HPDE6-E6E7 (cell line): ENCODE measurements at regions not wholly inside any gene's neighbourhood (a gene's known extent, or its start where the extent isn't known, plus 50 kb on each side); places are given as distances from the start of the nearest gene placed in this dataset.

Experiments used
- DNase-seq: peaks from one replicate; pipeline ENCODE4 v3.0.0; 2011; ENCODE audit warnings: missing footprints; ENCODE audit errors: extremely low spot score

DNA sequence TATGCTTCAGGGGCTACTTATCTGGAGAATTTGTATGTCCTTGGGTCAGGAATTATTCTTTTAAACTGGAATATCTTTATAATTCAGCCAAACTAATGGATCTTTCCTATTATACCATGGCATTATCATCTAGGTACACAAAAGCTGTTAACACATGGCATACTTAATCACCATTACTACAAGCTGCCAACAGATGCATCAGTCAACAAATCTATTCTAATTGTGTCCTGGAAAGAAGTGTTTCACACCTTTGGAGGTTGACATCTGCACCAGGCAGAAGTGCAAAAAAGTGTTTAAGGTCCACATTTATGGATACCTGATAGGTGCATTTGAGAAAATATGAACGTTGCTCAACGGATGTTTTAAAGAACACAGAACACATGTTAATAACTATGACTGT lies 470.2 kb upstream of the ADGRL2 start:
- DNase-seq, result no peak

DNA sequence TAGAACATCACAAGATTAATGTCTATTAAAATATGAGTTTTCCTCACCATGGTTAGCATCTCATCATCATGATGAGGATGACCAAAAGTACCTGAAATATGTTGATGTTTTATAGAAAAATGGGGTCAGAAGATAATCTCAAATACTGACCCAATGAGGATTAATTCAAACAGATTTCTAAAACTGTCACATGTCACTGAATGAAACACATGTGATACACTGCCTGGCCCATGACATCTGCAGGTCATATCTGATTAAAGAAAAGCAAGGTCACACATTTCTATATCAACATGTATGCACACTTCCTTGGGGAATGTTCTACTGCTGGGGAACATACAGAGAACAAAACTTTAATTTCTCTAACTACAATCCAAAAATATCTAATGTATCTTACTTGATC lies 470.6 kb upstream of the ADGRL2 start:
- DNase-seq, result no peak

DNA sequence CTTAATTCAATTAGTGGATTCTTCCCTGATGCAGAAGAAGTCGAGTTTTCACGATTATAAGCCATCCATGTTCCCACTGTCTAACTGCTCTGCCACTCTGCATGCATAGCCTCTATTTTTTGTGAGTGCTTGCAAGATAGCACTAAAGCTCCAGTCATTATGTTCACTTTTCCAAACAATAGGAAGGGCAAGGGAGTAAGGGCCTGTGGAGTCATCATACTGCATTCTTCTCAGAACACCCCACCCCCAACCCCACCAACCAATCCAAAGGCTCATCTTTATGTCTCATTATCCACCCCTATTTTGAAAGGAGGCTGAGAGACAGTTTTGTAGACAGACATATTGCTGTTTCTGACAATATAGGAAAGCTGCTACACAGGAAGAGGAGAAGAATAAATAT lies 471.7 kb upstream of the ADGRL2 start:
- no peak for DNase-seq

DNA sequence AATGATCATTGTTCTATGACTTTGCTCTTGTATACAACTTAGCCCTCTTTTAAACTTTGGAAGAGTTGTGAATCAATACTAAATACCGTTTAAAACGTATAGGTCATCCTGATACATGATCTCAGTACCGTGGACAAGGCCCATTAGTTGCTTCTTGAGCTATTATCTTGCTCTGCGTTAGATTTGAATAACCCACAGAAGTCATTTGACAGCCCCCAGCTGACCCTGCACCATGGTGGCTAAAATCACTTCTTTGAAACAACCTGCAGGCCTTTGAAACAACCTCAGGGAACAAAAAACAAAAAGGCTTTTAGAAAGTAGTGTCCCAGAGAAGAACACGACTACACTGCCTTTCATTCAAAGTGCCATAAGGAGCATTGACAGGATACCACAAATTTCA lies 473.0 kb upstream of the ADGRL2 start:
- DNase-seq, result no peak

DNA sequence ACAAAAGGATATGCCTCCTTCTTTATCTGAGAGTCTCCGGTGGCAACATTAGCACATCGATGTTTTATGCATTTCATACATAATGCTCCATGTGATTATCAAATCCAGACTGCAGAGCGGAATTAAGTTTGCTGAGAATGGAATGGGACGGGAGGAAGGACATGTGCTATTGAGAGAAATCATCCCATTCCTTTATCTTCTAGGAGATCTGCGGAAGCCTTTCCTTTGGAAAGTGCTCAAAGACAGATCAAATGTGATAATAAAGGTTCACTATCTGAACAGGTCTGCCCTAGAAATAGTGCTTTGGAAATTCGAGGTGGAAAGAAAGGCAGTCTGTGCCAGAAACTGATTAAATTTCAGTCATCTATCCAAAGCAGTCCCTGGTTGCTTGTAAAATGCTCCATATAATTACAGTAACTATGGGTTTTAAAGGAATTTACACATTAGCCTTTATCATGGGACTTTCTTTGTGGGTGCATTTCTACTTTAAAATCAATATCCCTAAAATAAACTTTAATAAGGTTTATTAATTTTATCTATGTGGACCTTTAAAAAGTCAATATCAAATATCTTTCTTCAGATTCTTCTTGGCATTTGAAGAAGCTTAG lies 473.5 kb upstream of the ADGRL2 start:
- DNase-seq, result no peak

DNA sequence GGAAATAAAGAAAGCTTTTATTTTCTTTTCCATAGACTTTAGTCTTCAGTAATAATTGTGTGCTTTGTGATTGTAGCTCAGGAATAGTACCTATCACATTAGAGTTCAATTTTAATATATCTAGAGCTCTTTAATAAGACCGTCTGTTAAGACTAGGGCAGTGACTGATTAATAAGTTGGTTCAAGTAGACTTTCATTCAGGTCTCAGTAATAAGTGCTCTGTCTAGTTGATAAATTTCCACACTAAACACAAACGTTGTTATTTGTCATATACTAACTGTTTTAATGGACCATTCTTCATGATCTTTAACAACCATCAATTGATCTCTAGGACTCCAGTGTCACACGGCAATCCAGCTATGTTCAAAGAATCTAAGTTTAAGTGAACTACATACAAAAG lies 474.5 kb upstream of the ADGRL2 start:
- DNase-seq, result no peak

DNA sequence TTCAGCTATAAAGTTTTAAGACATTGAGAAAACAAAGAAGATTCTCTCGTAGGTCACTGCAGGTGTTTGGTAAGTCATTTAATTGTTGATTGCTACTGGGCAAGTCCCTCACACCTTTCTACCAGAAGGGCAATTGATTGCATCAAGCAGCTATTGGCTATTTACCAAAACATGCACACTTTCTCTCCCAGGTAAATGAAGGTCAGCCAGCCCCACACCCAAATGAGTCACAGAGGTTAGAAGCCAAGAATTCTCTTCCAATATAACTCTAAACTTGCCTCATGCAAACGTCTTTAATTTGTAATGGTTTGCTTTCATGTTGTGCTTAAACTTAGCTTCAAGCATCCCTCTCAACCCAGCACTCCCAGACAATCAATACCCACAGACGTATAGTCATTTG lies 475.3 kb upstream of the ADGRL2 start:
- DNase-seq, result no peak

DNA sequence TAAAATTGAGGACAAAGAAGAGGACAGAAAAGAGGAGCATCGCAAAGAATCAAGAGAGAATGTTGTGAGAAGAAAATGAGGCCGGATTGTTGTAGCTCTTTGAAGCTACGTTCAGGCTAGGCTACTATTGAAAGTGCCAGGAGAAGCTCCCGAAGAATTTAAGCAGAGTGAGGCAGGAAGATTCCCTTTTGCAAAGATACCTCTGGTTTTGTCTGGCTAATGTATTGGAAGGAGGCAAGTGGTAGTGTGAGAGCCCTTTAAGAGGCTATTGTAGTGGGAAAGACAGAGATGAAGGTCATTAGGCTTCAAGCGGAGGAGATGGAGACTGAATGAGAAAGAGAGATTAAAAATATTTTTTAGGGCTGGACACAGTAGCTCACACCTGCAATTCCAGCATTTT lies 476.9 kb upstream of the ADGRL2 start:
- DNase-seq, result no peak

DNA sequence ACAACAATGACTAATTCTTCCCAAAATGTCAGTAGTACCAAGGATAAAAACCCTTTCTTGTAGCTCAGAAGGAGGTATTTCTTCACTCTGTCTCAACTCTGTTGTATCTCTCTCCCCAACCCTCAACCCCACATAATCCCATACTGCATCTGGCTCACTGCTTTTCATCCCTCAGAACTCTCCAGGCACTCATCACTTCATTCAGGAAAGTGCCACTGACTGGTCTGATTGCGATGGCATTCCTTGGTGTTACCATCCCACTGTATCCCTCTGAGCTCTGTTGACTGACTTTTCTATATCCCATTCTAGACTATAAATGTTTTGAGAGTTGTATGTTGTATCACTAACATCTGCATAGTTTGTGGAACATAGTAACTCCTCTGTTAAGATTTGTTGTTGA lies 483.5 kb upstream of the ADGRL2 start:
- no peak for DNase-seq

DNA sequence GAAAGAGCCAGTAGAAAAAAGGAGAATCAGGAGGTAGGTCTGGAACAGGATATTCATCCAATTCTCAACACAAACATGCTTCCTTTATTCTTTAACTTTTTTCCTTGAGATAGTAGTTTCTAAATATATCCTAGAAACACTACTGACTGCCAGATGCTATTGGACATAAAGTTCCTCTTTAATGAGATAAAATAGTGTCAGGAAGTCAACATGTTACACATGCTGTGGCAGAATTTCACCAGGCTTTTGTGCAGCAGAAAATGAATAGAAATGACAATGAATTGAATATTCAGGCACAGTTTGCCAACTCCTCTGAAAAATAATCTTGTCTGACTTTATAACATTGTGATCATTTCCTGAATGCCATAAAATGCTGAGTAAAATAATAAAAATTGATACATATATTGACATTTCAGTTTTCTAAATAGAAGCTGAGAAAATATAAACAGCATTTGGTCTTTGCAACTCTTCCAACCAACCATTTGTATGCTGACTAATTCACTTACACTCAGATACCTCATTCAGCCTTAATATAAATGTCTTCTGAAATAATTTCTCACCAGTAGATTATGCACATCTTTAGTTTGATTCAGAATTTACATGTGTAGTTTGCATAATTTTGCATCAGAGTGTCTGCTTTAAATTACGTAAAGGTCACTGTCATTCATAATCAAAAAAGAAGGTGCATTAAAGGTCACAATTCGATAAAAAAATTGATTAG lies 486.1 kb upstream of the ADGRL2 start:
- no peak for DNase-seq

DNA sequence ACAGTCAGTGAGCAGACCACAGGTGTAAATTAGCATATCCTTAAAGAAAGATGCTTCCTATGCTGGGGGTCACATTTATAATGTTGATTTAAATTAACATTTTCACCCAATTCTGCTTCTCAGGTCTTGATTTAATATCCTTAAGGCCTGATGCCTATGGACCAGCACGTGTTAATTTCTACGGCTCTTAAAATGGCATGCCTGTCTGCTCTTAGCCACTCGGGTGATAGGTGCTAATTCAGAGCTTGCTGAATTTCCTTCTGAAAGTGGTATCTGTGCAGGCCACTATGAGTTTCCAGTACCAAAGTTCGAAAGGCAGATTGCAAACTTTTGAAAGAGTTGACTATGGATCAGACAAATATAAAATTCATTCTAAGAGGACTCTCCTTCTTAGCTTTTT lies 487.4 kb upstream of the ADGRL2 start:
- DNase-seq, result no peak

DNA sequence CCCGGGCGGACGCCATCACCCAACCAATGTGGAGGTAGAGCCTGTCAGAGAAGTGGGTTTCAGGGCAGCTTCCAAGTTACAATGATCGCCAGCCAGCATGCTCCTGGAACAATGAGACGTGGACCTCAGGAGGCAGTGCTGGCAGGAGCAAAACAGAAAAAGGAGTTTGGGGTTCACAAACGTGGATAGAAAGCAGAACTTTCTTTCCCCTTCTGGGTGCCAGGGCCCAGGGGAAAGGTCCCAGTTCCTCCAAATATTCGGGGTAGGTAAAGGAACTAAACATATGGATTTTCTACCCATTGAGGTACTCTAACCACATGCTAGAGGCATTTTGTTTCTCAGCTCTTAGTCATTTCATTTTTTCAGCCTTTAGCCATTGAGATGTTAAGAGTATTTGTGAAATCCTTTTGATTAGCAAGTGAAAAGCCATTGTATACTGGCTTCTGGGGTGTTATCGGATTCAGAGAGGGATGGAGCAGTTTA lies 488.4 kb upstream of the ADGRL2 start:
- DNase-seq, result no peak

DNA sequence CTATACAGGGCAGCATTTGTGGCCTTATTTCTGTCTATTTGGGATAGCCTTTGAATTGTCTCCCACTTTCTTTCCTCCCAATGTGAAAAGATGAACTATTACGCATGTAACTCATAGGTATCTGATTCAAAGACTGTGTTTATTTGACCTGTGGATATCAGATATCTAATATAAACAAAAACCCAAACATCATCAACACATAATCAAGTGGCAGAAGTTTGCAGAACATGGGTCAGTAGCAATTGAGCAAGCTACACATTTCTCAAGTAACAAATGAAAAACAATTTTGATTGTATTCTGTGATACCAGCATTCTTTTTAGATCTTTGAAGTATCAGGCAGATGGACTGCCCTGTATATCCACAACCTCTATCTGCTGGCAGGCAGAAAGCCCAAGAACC lies 490.5 kb upstream of the ADGRL2 start:
- DNase-seq, result no peak

DNA sequence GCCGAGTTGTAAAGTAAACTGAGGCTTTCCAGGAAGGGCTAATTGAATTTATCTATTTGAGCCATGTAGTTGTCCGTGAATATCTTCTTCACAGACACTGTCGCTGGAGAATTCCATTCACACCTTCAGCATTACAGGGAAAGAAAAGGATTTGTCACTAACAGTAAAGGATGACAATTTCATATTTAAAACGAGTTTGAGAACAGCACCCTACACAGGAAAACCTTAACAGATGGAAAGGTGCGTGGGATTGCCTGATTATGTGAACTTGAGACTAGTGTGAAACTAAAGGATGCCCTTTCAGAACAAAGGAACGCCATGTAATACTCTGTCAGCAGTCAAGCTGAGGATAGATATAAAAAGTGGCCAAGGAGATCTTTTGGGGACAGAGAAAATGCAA lies 492.5 kb upstream of the ADGRL2 start:
- no peak for DNase-seq

DNA sequence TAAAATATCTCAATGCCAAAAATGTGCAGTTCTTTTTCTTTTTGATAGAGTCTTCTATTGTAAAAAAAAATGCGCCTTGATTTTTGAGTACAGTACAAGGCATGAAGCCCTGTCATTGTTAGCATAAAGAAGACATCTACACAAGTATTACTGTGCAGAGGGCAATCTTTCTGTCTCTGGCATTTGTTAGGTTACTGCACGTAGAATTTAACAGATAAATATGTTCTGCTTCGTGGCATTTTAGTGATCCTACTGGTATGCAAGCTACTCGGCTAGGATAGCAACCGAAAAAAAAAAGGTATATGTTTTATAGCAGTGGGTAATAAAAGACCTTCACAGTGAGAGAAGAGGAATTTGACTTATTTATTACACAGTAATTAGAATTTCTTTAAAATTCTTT lies 492.9 kb upstream of the ADGRL2 start:
- DNase-seq, result no peak

DNA sequence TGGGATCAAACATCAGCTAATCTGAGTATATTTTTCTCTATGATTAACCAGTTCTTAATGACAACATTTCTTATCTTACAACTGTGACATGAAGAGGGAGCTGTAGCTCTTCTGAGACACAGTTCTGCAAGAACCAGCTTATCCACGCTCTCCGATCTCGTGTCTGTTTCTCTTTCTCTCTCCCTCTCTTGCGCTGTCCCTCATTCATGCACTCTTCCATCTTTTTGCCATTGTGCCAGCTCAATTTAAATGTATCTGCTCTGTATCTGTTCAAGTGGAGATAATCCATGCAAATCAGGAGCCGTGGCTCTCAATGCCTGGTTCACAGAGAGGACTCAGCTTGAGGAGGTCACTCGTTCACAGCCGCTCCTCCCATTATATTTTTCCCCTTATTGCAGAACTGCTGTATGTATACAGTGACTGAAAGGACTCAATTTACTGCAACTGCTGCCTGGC lies 494.7 kb upstream of the ADGRL2 start:
- peak; percentile 13 for DNase-seq

DNA sequence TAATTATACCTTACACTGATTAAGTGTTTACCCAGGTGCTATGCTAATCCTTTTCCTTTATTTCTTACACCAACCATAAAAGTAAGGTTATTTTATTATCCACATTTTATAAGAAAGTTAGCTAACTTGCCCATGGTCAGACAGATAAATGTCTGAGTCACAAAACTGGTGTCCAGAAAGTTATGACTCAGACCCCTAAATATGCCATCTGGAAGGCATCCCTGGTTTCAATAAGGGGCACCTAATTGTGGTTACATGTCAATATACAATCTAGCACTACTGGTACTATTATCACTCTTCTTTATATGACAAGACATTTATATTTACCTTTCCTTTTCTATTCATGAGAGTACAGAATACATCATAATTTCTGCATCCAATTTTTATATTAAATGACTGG lies 496.5 kb upstream of the ADGRL2 start:
- peak; percentile 37 for DNase-seq

DNA sequence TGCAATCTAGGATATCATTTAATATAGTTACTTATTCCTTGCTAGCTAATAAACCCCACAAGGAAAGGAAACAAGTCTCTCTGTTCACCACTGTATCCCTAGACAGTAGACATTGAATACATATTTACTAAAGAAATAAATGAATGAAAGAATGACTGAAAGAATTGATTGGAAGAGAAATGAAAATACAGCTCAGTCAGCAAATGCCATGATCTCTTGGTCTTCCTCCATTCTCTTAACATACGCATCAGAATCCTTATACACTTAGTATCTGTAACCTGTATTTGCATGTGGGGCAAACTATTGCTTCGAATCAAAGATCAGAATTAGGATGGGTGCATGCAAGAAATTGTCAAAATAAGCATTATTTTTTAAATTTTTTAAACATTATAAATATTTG lies 500.8 kb upstream of the ADGRL2 start:
- DNase-seq, result no peak

DNA sequence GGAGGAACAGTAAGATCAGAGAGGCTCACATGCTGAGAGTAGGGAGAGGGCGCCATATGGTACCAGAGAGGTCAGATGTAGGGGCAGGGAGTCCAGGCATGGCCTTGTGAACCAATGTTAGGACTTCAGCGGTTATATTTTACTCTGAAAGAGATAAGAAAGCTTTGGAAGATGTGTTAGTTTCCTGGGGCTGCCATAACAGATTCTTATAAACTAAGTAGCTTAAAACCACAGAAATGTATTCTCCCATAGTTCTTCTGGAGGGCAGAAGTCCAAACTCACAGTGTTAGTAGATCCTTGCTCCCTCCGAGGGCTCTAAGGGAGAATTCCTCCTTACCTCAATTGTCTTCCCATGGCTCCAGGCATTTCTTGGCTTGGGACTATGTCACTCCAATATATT lies 502.5 kb upstream of the ADGRL2 start:
- DNase-seq, result no peak

DNA sequence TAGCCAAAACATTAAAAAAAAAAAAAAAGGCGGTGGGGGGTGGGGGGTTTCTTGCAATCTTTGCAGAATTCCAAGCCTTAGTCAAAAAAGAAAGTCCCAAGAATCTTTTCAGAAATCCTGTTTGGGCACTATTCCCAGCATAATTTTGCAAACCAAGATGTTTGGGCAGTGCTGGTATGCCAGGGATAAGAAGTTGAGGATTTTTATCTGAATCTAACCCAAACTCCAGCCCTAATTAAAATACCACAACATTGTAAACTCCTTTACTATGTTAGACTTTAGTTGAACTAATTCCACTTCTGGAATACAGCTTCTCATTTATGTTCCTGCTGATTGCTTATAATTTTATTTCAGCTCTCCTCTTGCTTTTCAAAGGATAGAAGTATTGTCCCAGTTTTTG lies 504.1 kb upstream of the ADGRL2 start:
- DNase-seq, result no peak

DNA sequence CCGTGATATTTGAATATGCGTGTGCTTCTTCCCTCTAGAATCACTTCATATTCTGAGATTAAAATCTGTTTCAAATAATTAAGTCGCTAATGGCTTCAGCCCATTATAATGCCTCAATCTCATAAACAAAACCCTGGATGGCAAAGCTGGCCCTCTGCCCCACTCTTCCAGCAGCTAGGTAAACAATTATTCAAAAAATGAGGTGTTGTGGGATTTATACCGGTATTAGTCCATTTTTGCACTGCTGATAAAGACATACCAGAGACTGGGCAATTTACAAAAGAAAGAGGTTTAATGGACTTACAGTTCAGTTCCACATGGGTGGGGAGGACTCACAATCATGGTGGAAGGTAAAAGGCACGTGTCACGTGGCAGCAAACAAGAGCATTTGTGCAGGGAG lies 510.4 kb upstream of the ADGRL2 start:
- no peak for DNase-seq

DNA sequence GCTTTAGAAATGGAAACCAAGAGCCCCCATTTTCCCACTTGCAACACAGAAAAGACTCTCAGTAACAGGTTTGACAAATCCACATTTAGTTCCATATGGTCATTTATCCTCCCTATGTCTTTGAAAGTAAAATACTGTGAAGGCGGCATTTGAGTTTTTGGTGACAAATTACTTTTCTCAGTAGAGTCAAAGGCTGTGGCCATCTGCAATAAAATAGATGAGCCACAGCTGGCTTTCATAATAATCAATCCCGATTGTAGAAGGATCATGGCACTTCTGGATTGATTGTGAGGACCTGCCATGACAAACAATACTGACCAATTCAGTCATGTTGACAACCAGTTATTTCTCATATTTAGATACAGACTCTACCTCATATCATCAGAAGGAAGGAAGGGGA lies 512.0 kb upstream of the ADGRL2 start:
- DNase-seq, result no peak

DNA sequence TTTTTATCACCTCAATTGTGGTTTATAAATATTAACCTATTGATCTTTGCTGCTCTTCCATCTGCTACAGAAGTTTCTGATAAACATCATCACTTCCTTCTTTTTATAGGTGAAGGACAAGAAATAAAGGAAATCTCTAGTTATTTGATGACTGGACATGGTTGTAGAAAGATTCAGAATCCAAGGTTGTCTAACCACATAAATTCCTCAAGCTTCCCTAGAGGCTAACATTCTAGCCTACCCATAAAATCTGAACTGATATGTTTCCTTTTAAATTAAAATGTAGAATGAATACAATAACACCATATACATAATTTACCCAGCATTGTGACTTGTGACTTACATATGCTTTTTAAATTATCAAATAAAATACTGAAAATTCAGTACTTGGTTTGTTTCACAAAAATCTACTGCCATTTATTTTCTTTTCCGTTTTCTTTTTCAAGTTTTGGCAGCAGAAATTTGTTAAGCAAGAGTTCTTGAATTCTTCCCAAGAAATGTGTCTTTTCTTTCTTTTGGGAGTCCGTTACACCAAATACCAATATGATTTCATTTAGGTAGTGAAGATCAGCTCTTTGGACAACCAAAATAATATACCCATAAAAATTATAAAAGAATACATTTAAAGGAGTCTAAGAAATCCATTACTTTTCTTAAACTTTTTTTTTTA lies 513.2 kb upstream of the ADGRL2 start:
- no peak for DNase-seq
